ENCODE measurements at regions not wholly inside any gene's neighbourhood (a gene's known extent, or its start where the extent isn't known, plus 50 kb on each side); places are given as distances from the start of the nearest gene placed in this dataset.

DNA sequence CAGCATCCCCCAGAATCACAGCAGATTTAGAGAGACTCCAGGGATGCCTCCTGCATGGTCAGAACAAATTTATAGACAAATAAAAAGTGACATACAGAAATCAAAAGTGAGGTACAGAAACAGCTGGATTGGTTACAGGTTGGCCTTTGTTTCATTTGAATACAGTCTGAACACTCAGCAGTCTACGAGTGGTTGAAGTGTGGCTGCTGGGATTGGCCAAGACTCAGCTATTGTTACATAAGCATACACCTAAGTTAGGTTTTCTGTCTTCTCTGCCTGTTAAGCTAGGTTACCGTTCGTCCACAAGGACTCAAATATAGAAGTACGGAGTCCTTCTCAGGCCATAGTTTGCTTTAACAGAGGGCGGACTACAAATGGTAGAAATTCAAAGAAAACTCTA is 262.4 kb upstream of the SLC14A2 start:
- TF ChIP-seq, protein P1, sequence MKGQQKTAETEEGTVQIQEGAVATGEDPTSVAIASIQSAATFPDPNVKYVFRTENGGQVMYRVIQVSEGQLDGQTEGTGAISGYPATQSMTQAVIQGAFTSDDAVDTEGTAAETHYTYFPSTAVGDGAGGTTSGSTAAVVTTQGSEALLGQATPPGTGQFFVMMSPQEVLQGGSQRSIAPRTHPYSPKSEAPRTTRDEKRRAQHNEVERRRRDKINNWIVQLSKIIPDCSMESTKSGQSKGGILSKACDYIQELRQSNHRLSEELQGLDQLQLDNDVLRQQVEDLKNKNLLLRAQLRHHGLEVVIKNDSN (IDR thresholded peaks at IDR 0.05): no peak
- TF ChIP-seq NFIC (IDR thresholded peaks at IDR 0.05) (no peak), TEAD4 (IDR thresholded peaks at IDR 0.05) (no peak), CREB1 (IDR thresholded peaks at IDR 0.05; ENCODE audit: low read depth) (no peak), YY1 (IDR thresholded peaks at IDR 0.05; ENCODE audit: low read depth) (no peak), EP300 (IDR thresholded peaks at IDR 0.05; ENCODE audit: borderline replicate concordance) (no peak), TCF12 (IDR thresholded peaks at IDR 0.05; ENCODE audit: low read depth) (no peak), CEBPB (IDR thresholded peaks at IDR 0.05) (no peak), FOXM1 (IDR thresholded peaks at IDR 0.05; ENCODE audit: borderline replicate concordance, low read depth) (no peak), ZBTB7A (IDR thresholded peaks at IDR 0.05; ENCODE audit: low read depth) (no peak), EGR1 (IDR thresholded peaks at IDR 0.05) (no peak), TAF1 (IDR thresholded peaks at IDR 0.05; ENCODE audit: low read depth) (no peak), RAD21 (IDR thresholded peaks at IDR 0.05; ENCODE audit: low read depth) (no peak)
- TF ChIP-seq, protein P2, sequence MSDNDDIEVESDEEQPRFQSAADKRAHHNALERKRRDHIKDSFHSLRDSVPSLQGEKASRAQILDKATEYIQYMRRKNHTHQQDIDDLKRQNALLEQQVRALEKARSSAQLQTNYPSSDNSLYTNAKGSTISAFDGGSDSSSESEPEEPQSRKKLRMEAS (IDR thresholded peaks at IDR 0.05): no peak

DNA sequence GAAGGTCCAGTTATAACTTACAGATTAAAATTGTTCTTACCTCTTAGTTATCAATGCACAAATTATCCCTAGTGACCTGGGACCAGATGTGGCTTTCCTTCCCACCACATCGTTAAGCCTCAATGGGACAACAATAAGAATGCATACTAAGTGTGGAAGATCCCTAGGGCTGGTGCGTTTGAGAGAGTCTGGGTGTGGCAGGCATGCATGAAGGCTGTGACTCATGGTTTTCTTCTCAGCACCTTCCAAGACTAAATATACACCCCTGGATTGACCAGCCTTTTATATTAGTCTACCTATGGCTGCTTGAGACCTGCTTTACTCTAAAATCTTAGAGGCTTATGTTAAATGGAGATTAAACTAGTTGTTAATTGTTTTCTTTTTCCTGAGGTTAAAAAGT is 261.7 kb upstream of the SLC14A2 start:
- no peak for TF ChIP-seq FOXM1 (IDR thresholded peaks at IDR 0.05; ENCODE audit: borderline replicate concordance, low read depth)

DNA sequence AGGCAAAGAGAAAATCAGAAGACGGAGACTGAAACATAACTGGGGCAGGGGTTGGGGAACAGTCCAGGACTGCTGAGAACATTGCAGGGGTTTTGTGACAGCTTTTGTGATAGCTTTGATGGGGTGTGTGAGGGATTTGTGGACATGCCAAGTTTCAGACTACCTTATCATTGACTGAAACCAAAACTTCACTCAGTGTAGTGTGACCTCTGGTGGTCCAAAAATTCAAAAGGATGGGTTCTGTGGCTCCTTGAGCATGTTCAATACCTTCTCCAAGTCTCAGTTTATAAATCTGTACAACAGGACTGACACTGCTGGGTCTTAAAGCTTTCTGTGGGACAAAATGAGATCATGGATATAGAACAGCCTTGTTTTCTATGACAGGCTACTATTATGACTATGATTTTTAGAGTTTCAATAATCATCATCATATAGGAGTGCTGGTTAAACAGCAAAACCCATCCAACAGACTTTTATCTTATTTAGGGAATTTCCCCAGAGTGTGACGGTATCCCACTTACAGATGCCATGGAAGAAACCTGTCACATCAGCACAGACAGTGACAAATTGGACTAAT is 259.2 kb upstream of the SLC14A2 start:
- TF ChIP-seq CEBPB (IDR thresholded peaks at IDR 0.05): no peak
- peak; percentile 19; the same call in 1 of the 2 replicates for TF ChIP-seq RAD21 (IDR thresholded peaks at IDR 0.05; ENCODE audit: low read depth)

DNA sequence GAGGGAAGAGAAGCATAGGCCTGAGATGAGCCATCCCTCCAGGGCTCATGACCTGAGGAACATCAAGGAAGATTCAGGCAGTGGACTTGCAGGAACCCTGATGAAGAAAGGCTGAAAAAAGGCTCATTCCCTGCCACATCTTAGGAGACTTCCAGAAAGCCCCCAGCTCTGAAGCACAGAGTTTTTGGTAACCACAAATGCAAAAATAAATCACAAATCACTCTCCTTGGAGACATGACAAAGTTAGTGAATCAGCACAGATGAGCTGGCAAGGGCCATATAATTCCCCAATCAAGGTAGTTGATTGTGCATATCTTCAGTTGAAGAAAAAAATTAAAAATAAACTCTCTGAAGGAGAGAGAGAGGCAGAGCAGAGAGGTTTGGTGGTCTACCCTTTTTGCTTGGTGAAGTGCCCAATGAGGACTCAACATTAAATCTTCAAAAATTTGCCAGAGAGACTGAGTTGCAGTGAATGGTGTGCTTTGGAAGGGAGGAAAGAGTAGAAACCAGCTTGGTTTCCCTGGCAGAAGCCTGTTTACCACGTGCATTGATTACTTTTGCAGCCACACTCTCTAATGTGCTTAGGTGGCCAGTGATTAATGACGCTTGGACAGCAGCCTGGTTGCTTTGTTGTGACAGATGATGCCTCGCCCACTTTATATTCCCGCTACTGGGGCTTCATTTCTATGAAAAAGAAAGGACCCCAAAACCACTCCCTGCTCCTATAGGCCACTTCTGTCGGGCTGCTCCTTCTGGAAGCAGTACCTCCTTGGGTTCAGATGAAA is 257.4 kb upstream of the SLC14A2 start:
- TF ChIP-seq ZBTB7A (IDR thresholded peaks at IDR 0.05; ENCODE audit: low read depth) (no peak), YY1 (IDR thresholded peaks at IDR 0.05; ENCODE audit: low read depth) (no peak), TEAD4 (IDR thresholded peaks at IDR 0.05) (no peak), TAF1 (IDR thresholded peaks at IDR 0.05; ENCODE audit: low read depth) (no peak), RAD21 (IDR thresholded peaks at IDR 0.05; ENCODE audit: low read depth) (no peak), CREB1 (IDR thresholded peaks at IDR 0.05; ENCODE audit: low read depth) (no peak), EGR1 (IDR thresholded peaks at IDR 0.05) (no peak), CEBPB (IDR thresholded peaks at IDR 0.05) (no peak), EP300 (IDR thresholded peaks at IDR 0.05; ENCODE audit: borderline replicate concordance) (no peak), TCF12 (IDR thresholded peaks at IDR 0.05; ENCODE audit: low read depth) (no peak), FOXM1 (IDR thresholded peaks at IDR 0.05; ENCODE audit: borderline replicate concordance, low read depth) (no peak), NFIC (IDR thresholded peaks at IDR 0.05) (no peak)
- TF ChIP-seq, protein P3, sequence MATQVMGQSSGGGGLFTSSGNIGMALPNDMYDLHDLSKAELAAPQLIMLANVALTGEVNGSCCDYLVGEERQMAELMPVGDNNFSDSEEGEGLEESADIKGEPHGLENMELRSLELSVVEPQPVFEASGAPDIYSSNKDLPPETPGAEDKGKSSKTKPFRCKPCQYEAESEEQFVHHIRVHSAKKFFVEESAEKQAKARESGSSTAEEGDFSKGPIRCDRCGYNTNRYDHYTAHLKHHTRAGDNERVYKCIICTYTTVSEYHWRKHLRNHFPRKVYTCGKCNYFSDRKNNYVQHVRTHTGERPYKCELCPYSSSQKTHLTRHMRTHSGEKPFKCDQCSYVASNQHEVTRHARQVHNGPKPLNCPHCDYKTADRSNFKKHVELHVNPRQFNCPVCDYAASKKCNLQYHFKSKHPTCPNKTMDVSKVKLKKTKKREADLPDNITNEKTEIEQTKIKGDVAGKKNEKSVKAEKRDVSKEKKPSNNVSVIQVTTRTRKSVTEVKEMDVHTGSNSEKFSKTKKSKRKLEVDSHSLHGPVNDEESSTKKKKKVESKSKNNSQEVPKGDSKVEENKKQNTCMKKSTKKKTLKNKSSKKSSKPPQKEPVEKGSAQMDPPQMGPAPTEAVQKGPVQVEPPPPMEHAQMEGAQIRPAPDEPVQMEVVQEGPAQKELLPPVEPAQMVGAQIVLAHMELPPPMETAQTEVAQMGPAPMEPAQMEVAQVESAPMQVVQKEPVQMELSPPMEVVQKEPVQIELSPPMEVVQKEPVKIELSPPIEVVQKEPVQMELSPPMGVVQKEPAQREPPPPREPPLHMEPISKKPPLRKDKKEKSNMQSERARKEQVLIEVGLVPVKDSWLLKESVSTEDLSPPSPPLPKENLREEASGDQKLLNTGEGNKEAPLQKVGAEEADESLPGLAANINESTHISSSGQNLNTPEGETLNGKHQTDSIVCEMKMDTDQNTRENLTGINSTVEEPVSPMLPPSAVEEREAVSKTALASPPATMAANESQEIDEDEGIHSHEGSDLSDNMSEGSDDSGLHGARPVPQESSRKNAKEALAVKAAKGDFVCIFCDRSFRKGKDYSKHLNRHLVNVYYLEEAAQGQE (IDR thresholded peaks at IDR 0.05; ENCODE audit: low read depth): no peak
- TF ChIP-seq, protein P1 (IDR thresholded peaks at IDR 0.05): no peak
- TF ChIP-seq, protein P2 (IDR thresholded peaks at IDR 0.05): no peak

DNA sequence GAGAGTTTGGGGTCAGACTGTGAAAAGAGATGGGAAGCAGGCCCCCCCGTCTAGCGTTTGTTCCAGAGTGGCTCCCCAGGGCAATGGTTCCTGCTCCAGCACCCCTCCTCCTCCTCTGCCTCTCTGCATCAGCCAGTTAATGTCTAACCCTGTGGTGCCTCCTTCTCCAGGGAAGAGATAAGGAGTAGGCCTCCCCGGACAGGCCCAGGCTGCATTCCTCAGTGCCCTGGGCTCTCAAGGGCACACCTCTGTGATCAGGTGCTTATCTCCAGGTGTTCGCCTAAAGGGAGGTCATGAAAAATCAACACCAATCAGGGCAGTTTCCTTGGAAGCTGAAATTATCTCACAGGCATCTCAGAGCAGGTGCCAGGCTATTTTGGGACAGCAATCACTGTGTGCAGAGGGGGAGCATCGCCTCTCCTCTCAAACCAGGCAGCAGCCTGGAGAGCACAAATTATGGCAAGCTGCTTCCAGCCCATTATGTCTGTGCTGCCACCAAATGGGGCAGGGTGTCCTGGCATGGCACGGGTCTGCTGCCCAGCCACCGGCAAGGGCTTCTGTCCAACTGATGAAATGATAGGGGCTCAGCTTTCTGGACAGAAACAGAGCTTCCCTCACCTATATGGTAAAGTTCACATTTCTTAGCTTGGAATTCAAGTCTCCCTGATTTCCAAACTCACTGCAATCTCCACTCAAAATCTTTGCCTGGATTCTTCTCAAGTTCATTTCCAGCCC is 255.8 kb upstream of the SLC14A2 start:
- TF ChIP-seq CEBPB (IDR thresholded peaks at IDR 0.05): no peak
- TF ChIP-seq YY1 (IDR thresholded peaks at IDR 0.05; ENCODE audit: low read depth): no peak
- no peak for TF ChIP-seq TAF1 (IDR thresholded peaks at IDR 0.05; ENCODE audit: low read depth)
- no peak for TF ChIP-seq RAD21 (IDR thresholded peaks at IDR 0.05; ENCODE audit: low read depth)
- TF ChIP-seq, protein P2 (IDR thresholded peaks at IDR 0.05): no peak
- no peak for TF ChIP-seq TEAD4 (IDR thresholded peaks at IDR 0.05)
- no peak for TF ChIP-seq EP300 (IDR thresholded peaks at IDR 0.05; ENCODE audit: borderline replicate concordance)
- TF ChIP-seq, protein P3 (IDR thresholded peaks at IDR 0.05; ENCODE audit: low read depth): no peak
- TF ChIP-seq NFIC (IDR thresholded peaks at IDR 0.05): no peak
